ENCODE measurements at regions not wholly inside any gene's neighbourhood (a gene's known extent, or its start where the extent isn't known, plus 50 kb on each side); places are given as distances from the start of the nearest gene placed in this dataset.

DNA sequence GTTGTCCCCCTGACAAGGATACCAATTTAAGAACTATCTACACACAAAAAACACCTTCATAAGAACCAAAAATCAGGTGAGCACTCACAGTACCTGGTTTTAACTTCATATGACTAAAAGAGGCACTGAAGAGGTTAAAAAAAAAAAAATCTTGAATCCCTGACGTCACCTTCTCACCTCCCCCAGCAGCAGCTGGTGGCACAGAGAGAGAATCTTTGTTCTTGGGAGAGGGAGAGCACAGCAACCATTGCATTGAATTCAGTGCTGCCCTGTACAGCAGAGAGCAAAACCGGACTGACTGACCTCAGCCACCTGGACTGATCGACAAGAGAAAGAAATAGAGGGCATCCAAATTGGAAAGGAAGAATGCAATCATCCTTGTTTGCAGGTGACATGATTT, 566.0 kb downstream of the TMX3 start:
- TF ChIP-seq, protein P1, sequence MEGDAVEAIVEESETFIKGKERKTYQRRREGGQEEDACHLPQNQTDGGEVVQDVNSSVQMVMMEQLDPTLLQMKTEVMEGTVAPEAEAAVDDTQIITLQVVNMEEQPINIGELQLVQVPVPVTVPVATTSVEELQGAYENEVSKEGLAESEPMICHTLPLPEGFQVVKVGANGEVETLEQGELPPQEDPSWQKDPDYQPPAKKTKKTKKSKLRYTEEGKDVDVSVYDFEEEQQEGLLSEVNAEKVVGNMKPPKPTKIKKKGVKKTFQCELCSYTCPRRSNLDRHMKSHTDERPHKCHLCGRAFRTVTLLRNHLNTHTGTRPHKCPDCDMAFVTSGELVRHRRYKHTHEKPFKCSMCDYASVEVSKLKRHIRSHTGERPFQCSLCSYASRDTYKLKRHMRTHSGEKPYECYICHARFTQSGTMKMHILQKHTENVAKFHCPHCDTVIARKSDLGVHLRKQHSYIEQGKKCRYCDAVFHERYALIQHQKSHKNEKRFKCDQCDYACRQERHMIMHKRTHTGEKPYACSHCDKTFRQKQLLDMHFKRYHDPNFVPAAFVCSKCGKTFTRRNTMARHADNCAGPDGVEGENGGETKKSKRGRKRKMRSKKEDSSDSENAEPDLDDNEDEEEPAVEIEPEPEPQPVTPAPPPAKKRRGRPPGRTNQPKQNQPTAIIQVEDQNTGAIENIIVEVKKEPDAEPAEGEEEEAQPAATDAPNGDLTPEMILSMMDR (conservative IDR thresholded peaks at IDR 0.05 in 1 of 2, IDR thresholded peaks at IDR 0.05 in 1 of 2; ENCODE audit: extremely low read depth in 1 of 2, insufficient read depth in 1 of 2, low read depth in 1 of 2, low read length in 2 of 2), result no peak
- no peak for TF ChIP-seq EZH2 (IDR thresholded peaks at IDR 0.05; ENCODE audit: borderline replicate concordance, low read length)

Measured in mammary epithelial cell (primary cell).